ENCODE measurements at regions not wholly inside any gene's neighbourhood (a gene's known extent, or its start where the extent isn't known, plus 50 kb on each side); places are given as distances from the start of the nearest gene placed in this dataset.

DNA sequence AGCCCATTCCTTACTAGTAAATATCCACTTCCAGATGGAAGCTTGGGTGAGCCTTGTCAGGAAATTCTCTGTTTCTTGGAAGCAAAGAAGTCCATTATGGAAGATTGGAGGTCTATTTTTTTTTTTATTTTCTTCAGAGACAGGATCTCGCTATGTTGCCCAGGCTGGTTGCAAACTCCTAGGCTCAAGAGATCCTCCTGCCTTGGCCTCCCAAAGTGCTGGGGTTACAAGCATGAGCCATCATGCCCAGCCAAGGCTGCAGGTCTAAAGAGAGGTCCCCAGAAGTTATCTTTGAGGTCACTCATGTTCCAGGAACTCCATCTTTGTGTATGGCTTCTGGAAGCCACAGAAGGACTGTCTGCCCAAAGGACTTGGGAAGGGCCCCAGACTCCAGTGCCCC, 255.3 kb downstream of the LY86 start:
- Histone ChIP-seq H3K27ac (ENCODE audit: low read depth in 1 of 2, low read length in 2 of 2) (no peak overlapping the region), H3K36me3 (ENCODE audit: control insufficient read depth in 4 of 4, insufficient read depth in 3 of 4, low read depth in 1 of 4, low read length in 3 of 4) (no peaks in the 10 kb centered on the region), H3K4me3 (ENCODE audit: low read depth in 1 of 3, low read length in 3 of 3) (no peak overlapping the region), H3K9ac (ENCODE audit: low read depth in 1 of 2, low read length in 2 of 2) (no peak overlapping the region), H3K9me3 (ENCODE audit: control insufficient read depth in 4 of 4, low read length in 3 of 4) (no peaks in the 10 kb centered on the region), H3K27me3 (ENCODE audit: control insufficient read depth in 4 of 4, insufficient read depth in 4 of 4, low read length in 3 of 4) (no peaks in the 10 kb centered on the region), H3K4me1 (ENCODE audit: control insufficient read depth in 4 of 4, insufficient read depth in 4 of 4, low read length in 3 of 4) (peaks cover 0 to 9% (median 7%) of the 10 kb centered on the region in 4 donors)
- WGBS = 95% methylated on average over 1 of the region's 1 CpG
- no peak for DNase-seq (ENCODE audit: low spot score)
- TF ChIP-seq FOXA2 (IDR thresholded peaks at IDR 0.05) = no peak
- TF ChIP-seq RAD21 (IDR thresholded peaks at IDR 0.05) = no peak
- no peak for TF ChIP-seq HNF4G (IDR thresholded peaks at IDR 0.05)

DNA sequence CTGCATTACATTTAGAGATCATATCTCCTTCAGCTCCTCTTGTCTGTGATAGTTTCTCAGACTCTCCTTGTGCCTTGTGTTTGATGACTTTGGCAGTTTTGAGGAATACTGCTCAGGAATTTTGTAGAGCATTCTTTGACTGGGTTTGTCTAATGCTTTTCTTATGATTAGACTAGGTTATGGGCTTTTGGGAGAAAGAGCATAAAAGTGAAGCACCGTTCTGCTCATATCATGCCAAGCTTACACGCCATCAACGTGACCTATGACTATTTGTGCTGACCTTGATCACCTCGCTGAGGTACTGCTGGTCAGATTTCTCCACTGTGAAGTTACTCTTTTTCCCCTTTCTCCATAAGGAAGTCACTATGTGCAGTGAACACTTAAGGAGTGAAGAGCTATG, 256.0 kb downstream of the LY86 start:
- Histone ChIP-seq H3K9me3 (ENCODE audit: control insufficient read depth in 4 of 4, low read length in 3 of 4) (no peaks in the 10 kb centered on the region), H3K27me3 (ENCODE audit: control insufficient read depth in 4 of 4, insufficient read depth in 4 of 4, low read length in 3 of 4) (no peaks in the 10 kb centered on the region), H3K36me3 (ENCODE audit: control insufficient read depth in 4 of 4, insufficient read depth in 3 of 4, low read depth in 1 of 4, low read length in 3 of 4) (no peaks in the 10 kb centered on the region), H3K27ac (ENCODE audit: low read depth in 1 of 2, low read length in 2 of 2) (no peak overlapping the region), H3K9ac (ENCODE audit: low read depth in 1 of 2, low read length in 2 of 2) (no peak overlapping the region), H3K4me1 (ENCODE audit: control insufficient read depth in 4 of 4, insufficient read depth in 4 of 4, low read length in 3 of 4) (peaks cover 0 to 9% (median 7%) of the 10 kb centered on the region in 4 donors), H3K4me3 (ENCODE audit: low read depth in 1 of 3, low read length in 3 of 3) (no peak overlapping the region)
- no peak for DNase-seq (ENCODE audit: low spot score)
- TF ChIP-seq HNF4A (conservative IDR thresholded peaks at IDR 0.05) = peak; percentile 14 to 18
- TF ChIP-seq RAD21 (IDR thresholded peaks at IDR 0.05) = peak in 1 of 2 donors; percentile 8
- TF ChIP-seq HNF4G (IDR thresholded peaks at IDR 0.05) = no peak
- TF ChIP-seq RXRA (IDR thresholded peaks at IDR 0.05) = peak in 1 of 2 donors; percentile 22
- WGBS = 38% methylated on average over 4 of the region's 4 CpGs

DNA sequence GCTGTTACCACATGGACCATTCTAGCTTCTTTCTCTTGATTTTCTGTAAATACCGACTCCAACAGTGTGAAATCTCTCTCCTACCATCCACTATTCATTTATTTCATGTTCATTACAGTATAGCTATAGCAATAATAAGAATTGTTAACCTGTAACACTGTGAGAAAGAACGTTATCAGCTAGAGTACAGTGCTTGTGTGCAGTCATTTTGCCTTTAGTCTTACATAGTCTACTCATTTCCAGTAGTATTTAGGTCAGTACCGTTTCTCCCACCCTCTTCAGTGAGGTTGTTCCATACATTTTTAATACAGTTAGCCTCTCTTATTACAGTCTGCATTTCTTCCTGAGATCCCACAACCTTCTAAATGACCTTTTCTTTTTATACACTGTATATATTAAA, 257.1 kb downstream of the LY86 start:
- no peaks in the 10 kb centered on the region for H3K27me3 ChIP-seq (ENCODE audit: control insufficient read depth in 4 of 4, insufficient read depth in 4 of 4, low read length in 3 of 4)
- no peak overlapping the region for H3K27ac ChIP-seq (ENCODE audit: low read depth in 1 of 2, low read length in 2 of 2)
- DNase-seq (ENCODE audit: low spot score) = no peak
- H3K9me3 ChIP-seq (ENCODE audit: control insufficient read depth in 4 of 4, low read length in 3 of 4) = no peaks in the 10 kb centered on the region
- no peaks in the 10 kb centered on the region for H3K36me3 ChIP-seq (ENCODE audit: control insufficient read depth in 4 of 4, insufficient read depth in 3 of 4, low read depth in 1 of 4, low read length in 3 of 4)
- TF ChIP-seq YY1 (IDR thresholded peaks at IDR 0.05) (no peak), FOXA2 (IDR thresholded peaks at IDR 0.05) (no peak), RAD21 (IDR thresholded peaks at IDR 0.05) (no peak), RXRA (IDR thresholded peaks at IDR 0.05) (no peak), HNF4A (conservative IDR thresholded peaks at IDR 0.05) (no peak), EGR1 (IDR thresholded peaks at IDR 0.05; ENCODE audit: low read depth in 2 of 2) (no peak), SP1 (IDR thresholded peaks at IDR 0.05) (no peak), TAF1 (conservative IDR thresholded peaks at IDR 0.05) (no peak), JUND (IDR thresholded peaks at IDR 0.05) (no peak)
- TF ChIP-seq, protein P1, sequence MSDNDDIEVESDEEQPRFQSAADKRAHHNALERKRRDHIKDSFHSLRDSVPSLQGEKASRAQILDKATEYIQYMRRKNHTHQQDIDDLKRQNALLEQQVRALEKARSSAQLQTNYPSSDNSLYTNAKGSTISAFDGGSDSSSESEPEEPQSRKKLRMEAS (IDR thresholded peaks at IDR 0.05) = no peak
- TF ChIP-seq, protein P2, sequence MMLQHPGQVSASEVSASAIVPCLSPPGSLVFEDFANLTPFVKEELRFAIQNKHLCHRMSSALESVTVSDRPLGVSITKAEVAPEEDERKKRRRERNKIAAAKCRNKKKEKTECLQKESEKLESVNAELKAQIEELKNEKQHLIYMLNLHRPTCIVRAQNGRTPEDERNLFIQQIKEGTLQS (IDR thresholded peaks at IDR 0.05) = no peak
- 79% methylated on average over 3 of the region's 3 CpGs for WGBS
- no peak overlapping the region for H3K4me3 ChIP-seq (ENCODE audit: low read depth in 1 of 3, low read length in 3 of 3)
- peaks cover 0 to 9% (median 7%) of the 10 kb centered on the region in 4 donors for H3K4me1 ChIP-seq (ENCODE audit: control insufficient read depth in 4 of 4, insufficient read depth in 4 of 4, low read length in 3 of 4)
- H3K9ac ChIP-seq (ENCODE audit: low read depth in 1 of 2, low read length in 2 of 2) = no peak overlapping the region

DNA sequence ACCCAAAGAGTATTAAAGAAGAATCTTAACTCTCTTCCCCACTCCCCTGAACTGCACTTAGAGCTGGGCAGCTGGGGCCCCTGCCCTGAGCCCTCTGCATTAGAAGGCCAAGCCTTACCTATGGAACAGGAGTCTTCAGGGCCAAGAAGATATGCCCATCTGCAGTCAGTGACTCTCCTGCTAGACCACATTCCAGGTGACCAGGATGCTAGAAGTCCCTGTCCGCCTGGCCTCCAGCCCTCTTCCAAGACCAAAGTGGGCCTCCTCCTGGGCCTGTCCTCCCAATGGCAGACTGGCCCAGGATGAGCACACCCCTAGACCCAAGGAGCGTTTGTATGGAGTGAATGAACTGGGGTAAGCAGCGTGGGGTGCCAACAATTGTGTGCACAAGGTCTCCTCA, 259.1 kb downstream of the LY86 start:
- Histone ChIP-seq H3K4me3 (ENCODE audit: low read depth in 1 of 3, low read length in 3 of 3) (no peak overlapping the region), H3K9me3 (ENCODE audit: control insufficient read depth in 4 of 4, low read length in 3 of 4) (no peaks in the 10 kb centered on the region), H3K27me3 (ENCODE audit: control insufficient read depth in 4 of 4, insufficient read depth in 4 of 4, low read length in 3 of 4) (no peaks in the 10 kb centered on the region), H3K27ac (ENCODE audit: low read depth in 1 of 2, low read length in 2 of 2) (no peak overlapping the region), H3K9ac (ENCODE audit: low read depth in 1 of 2, low read length in 2 of 2) (no peak overlapping the region), H3K36me3 (ENCODE audit: control insufficient read depth in 4 of 4, insufficient read depth in 3 of 4, low read depth in 1 of 4, low read length in 3 of 4) (no peaks in the 10 kb centered on the region), H3K4me1 (ENCODE audit: control insufficient read depth in 4 of 4, insufficient read depth in 4 of 4, low read length in 3 of 4) (peaks cover 0 to 9% (median 7%) of the 10 kb centered on the region in 4 donors)
- 80% methylated on average over 3 of the region's 3 CpGs for WGBS
- DNase-seq (ENCODE audit: low spot score) = no peak
- TF ChIP-seq EGR1 (IDR thresholded peaks at IDR 0.05; ENCODE audit: low read depth in 2 of 2) = no peak
- TF ChIP-seq, protein P3, sequence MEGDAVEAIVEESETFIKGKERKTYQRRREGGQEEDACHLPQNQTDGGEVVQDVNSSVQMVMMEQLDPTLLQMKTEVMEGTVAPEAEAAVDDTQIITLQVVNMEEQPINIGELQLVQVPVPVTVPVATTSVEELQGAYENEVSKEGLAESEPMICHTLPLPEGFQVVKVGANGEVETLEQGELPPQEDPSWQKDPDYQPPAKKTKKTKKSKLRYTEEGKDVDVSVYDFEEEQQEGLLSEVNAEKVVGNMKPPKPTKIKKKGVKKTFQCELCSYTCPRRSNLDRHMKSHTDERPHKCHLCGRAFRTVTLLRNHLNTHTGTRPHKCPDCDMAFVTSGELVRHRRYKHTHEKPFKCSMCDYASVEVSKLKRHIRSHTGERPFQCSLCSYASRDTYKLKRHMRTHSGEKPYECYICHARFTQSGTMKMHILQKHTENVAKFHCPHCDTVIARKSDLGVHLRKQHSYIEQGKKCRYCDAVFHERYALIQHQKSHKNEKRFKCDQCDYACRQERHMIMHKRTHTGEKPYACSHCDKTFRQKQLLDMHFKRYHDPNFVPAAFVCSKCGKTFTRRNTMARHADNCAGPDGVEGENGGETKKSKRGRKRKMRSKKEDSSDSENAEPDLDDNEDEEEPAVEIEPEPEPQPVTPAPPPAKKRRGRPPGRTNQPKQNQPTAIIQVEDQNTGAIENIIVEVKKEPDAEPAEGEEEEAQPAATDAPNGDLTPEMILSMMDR (IDR thresholded peaks at IDR 0.05; ENCODE audit: low read depth, low read length, missing input control) = no peak

All from liver (tissue), 8 donors.